GM23338 (cell line): ENCODE measurements at regions not wholly inside any gene's neighbourhood (a gene's known extent, or its start where the extent isn't known, plus 50 kb on each side); places are given as distances from the start of the nearest gene placed in this dataset.

Experiments
- CREB1 ChIP-seq: fragments of 250-450 bp; sonication (Bioruptor Pico); IDR thresholded peaks from 2 replicates; pipeline ENCODE4 v1.5.0; 2020; ENCODE audit warnings: low read depth, mild to moderate bottlenecking, moderate library complexity
- ETS1 ChIP-seq: IDR thresholded peaks from 2 replicates; pipeline ENCODE4 v1.6.1; 2016; ENCODE audit warnings: antibody characterized with exemption
- EZH2 ChIP-seq: fragments of 200-600 bp; sonication (generic); IDR thresholded peaks from one replicate; pipeline ENCODE4 v1.8.0; 2017; ENCODE audit warnings: antibody characterized with exemption, mild to moderate bottlenecking, low read depth; ENCODE audit not compliant: unreplicated experiment
- EZH2phosphoT487 ChIP-seq: fragments of 200-600 bp; sonication (generic); IDR thresholded peaks from one replicate; pipeline ENCODE4 v1.8.1; 2018; ENCODE audit warnings: antibody characterized with exemption; ENCODE audit not compliant: unreplicated experiment
- JUNB ChIP-seq: IDR thresholded peaks from one replicate; pipeline ENCODE4 v1.6.1; 2016; ENCODE audit warnings: antibody characterized with exemption; ENCODE audit not compliant: unreplicated experiment
- POLR2AphosphoS5 ChIP-seq: IDR thresholded peaks from 2 replicates; pipeline ENCODE4 v1.6.1; 2016; ENCODE audit warnings: antibody characterized with exemption, low read depth
- ZNF331 ChIP-seq: fragments of 250-450 bp; sonication (Bioruptor Pico); IDR thresholded peaks from 2 replicates; pipeline ENCODE4 v1.5.0; 2020; ENCODE audit warnings: low read depth, mild to moderate bottlenecking, moderate library complexity
- TF ChIP-seq, protein P1 (sequence below): IDR thresholded peaks from one replicate; pipeline ENCODE4 v1.6.1; 2018; ENCODE audit warnings: antibody characterized with exemption; ENCODE audit not compliant: unreplicated experiment
- TF ChIP-seq, protein P2 (sequence below), 2 experiments: fragments of 200-600 bp in 1 of 2; sonication (generic) in 1 of 2; conservative IDR thresholded peaks; 2 replicates each; pipeline versions ENCODE4 v1.5.1 to v1.6.1; 2016 to 2017; ENCODE audit warnings: antibody characterized with exemption in 2 of 2, low read depth in 2 of 2, mild to moderate bottlenecking in 2 of 2, moderate library complexity in 1 of 2

DNA sequence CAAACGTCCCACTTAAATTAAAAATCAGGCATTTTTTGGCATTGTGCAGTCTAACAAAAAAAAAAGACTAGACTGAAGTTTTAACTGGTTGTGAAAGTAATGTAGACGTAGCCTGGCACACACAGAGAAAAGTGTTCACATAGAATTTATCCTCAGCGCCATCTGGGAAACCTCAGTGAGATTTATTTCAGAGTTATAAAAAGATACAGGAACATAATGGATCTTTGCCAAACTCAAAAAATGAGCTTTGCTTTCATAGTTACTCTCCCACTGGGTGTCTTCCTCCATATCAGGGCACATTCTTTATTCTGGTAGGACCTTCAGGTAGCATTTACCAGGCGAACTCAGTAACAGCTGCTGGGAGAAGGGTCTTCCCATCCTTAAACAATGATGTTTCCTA lies 532.4 kb upstream of the SALL3 start:
- TF ChIP-seq CREB1 (CRISPR knock-in tag), result no peak
- no peak for TF ChIP-seq EZH2phosphoT487
- TF ChIP-seq, protein P1, sequence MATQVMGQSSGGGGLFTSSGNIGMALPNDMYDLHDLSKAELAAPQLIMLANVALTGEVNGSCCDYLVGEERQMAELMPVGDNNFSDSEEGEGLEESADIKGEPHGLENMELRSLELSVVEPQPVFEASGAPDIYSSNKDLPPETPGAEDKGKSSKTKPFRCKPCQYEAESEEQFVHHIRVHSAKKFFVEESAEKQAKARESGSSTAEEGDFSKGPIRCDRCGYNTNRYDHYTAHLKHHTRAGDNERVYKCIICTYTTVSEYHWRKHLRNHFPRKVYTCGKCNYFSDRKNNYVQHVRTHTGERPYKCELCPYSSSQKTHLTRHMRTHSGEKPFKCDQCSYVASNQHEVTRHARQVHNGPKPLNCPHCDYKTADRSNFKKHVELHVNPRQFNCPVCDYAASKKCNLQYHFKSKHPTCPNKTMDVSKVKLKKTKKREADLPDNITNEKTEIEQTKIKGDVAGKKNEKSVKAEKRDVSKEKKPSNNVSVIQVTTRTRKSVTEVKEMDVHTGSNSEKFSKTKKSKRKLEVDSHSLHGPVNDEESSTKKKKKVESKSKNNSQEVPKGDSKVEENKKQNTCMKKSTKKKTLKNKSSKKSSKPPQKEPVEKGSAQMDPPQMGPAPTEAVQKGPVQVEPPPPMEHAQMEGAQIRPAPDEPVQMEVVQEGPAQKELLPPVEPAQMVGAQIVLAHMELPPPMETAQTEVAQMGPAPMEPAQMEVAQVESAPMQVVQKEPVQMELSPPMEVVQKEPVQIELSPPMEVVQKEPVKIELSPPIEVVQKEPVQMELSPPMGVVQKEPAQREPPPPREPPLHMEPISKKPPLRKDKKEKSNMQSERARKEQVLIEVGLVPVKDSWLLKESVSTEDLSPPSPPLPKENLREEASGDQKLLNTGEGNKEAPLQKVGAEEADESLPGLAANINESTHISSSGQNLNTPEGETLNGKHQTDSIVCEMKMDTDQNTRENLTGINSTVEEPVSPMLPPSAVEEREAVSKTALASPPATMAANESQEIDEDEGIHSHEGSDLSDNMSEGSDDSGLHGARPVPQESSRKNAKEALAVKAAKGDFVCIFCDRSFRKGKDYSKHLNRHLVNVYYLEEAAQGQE, result no peak
- TF ChIP-seq, protein P2, sequence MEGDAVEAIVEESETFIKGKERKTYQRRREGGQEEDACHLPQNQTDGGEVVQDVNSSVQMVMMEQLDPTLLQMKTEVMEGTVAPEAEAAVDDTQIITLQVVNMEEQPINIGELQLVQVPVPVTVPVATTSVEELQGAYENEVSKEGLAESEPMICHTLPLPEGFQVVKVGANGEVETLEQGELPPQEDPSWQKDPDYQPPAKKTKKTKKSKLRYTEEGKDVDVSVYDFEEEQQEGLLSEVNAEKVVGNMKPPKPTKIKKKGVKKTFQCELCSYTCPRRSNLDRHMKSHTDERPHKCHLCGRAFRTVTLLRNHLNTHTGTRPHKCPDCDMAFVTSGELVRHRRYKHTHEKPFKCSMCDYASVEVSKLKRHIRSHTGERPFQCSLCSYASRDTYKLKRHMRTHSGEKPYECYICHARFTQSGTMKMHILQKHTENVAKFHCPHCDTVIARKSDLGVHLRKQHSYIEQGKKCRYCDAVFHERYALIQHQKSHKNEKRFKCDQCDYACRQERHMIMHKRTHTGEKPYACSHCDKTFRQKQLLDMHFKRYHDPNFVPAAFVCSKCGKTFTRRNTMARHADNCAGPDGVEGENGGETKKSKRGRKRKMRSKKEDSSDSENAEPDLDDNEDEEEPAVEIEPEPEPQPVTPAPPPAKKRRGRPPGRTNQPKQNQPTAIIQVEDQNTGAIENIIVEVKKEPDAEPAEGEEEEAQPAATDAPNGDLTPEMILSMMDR (conservative IDR thresholded peaks at IDR 0.05; ENCODE audit: low read depth in 2 of 2), result no peak
- no peak for TF ChIP-seq ZNF331
- no peak for TF ChIP-seq POLR2AphosphoS5
- no peak for TF ChIP-seq ETS1
- TF ChIP-seq JUNB, result no peak
- no peak for TF ChIP-seq EZH2
